ENCODE measurements at regions not wholly inside any gene's neighbourhood (a gene's known extent, or its start where the extent isn't known, plus 50 kb on each side); places are given as distances from the start of the nearest gene placed in this dataset.
"Not testable (repeated sequence)": the region's sequence is repeated elsewhere in the genome, so short reads cannot be mapped to it uniquely, and the experiment has no call there.

DNA sequence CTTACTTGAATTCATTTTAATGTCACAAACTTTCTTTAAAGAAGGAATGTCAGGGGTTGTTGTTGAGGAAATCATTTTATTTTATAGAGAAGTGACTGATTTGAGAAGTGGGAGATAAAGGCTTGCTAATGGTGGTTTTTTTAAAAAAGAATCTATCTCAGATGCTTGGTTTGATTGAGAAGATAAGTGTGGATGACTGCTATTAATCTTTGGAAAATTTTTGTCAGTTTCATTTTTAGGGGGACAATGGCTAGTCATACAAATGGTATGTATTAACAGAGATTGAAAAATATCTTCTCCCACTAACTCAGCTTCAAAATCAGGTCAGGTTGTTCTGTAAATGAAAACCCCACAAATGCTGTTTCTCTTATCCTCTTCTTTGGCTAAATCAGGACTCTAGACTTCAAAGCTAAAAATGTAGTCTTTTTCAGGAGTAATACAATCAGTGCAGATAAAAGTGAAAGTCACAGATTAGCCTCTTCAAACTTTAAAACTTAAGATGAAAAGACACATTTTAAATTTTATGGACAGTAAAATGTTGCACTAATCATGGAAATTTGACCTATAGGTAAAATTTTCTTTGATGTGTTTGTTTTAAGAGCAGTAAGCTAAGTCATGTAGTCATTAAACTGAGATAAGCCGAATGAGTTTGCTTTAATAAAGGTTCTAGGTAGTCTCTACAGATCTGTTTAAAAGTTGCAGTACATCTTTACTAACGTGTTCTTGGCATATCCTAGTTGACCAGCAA lies 674.2 kb upstream of the VRK2 start:
- DNase-seq, result no peak

- DNase-seq, result no peak
Observed at GRCh38 chr2:57373530-57373929, 673.1 kb upstream of the VRK2 start.

GRCh38 chr2:57376985-57377384 lies 669.6 kb upstream of the VRK2 start:
- no peak for DNase-seq

DNA sequence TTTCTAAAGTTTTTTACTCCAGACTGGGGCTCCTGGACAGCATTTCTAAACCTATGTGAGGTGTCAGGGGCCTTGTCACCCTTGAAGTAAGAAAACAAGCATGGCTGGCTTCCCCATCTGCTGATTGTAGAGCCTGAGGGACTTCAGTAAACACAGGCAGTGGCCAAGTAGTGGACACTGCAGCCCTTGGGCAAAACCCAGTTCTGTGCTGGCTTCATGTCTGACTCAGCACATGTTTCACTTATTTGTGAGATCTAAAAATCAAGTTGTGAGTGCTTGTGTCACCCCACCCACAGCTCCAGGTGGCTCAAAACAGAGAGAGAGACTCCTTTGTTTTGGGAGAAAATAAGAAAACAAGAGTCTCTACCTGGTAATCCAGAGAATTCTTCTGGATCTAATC lies 660.3 kb upstream of the VRK2 start:
- DNase-seq, result no peak

- no peak for DNase-seq
Observed at GRCh38 chr2:57396355-57397098, 650.1 kb upstream of the VRK2 start.

GRCh38 chr2:57397550-57398360 lies 648.9 kb upstream of the VRK2 start:
- DNase-seq, result no peak

GRCh38 chr2:57399057-57399456 lies 647.5 kb upstream of the VRK2 start:
- no peak for DNase-seq

DNA sequence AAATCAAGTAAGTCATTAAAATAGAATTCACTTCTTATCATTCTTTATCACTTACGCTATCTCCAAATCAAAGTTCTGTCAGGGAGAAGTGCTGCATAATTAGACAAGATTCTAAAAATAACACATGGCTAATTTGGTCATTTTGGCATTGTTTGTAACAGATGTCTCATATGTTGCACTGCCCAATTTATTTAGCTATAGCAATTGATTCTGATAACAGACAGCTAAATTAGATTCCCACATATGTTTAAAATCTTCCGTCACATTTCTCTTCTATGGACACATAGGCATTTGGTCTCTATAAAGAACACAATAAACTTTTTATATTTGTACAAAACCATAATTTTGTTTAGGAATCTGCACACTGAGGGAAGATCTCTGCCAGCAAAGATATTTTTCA lies 644.5 kb upstream of the VRK2 start:
- DNase-seq, result no peak

DNA sequence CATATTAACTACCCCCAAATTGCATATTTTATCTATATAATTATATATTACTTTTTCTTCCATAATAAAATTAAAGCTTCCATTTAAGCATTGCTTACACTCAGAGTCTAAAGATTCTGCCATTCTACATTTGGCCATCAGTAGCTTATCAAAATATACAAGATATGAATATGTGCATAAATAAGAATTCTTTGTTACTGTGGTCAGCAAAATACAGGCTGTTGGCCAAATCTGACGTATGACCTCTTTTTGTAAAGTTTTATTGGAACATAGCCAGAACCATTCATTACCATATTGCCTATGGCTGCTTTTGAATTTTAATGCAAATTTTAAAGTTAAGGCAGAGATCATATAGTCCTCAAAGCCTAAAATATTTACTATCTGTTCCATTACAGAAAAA lies 643.9 kb upstream of the VRK2 start:
- no peak for DNase-seq

DNA sequence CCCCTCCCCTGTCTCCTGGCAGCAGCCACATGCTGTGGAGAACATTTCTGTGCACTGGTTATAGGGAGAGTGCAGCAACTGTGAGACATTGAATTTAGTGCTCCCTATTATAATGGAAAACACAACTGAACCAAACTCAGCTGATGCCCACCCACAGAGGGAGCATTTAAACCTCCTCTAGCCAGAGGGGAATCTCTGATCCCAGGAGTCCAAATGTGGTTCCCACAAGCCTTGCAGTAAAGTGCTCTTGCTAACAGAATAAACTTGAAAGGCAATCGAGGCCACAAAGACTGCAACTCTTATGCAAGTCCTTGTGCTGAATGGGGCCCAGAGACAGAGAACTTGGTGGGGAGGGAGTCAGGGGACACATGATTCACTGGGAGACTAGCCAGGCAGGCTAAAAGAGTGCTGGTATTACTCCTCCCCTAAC lies 638.8 kb upstream of the VRK2 start:
- no peak for DNase-seq

- no peak for DNase-seq
Observed at GRCh38 chr2:57408587-57408986, 638.0 kb upstream of the VRK2 start.

DNA sequence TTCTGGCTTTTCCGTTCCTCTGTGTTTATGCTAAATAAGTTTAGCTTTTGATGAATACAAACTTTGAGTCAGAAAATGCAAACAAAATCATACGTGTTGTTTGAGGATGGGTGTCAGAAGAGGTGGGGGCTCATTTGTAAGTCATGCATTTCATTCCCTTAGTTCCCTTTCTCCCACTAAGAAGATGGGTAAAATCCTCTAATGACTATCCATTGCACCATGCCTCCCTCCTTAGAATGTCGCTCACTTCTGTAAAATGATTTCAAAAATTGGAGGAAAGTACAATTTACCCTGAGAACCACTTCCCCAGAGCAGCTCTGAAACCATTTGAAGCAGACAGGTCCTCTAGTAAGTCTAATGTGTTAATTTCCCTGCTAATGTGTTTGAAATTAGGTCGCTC lies 629.6 kb upstream of the VRK2 start:
- DNase-seq, result no peak

DNA sequence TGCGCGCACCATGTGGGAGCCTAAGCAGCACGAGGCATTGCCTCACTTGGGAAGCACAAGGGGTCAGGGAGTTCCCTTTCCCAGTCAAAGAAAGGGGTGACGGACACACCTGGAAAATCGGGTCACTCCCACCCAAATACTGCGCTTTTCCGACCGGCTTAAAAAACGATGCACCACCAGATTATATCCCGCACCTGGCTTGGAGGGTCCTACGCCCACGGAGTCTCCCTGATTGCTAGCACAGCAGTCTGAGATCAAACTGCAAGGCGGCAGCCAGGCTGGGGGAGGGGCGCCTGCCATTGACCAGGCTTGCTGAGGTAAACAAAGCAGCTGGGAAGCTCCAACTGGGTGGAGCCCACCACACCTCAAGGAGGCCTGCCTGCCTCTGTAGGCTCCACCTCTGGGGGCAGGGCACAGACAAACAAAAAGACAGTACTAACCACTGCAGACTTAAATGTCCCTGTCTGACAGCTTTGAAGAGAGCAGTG lies 627.7 kb upstream of the VRK2 start:
- not testable (repeated sequence) for DNase-seq

- no peak for DNase-seq
Observed at GRCh38 chr2:57429831-57430230, 616.8 kb upstream of the VRK2 start.

DNA sequence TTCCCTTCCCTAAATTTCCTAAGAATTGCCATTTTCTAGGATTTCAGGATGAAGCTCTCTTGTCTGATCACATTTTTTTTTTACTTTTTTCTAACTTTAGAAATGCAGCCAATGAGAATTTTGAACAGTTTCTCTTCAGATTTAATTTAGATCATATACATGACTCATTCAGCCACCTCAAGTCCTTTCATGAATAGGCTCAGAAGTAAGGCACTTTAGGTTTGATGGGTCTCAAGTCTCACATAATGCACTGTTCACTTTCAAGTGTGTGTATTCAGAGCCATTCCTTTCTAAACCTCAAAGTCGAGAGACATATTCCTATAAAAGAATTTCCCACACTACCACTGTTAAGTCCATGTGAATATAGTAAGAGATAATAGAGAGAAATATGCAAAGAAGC lies 614.1 kb upstream of the VRK2 start:
- DNase-seq, result no peak

- no peak for DNase-seq
Observed at GRCh38 chr2:57434441-57434840, 612.2 kb upstream of the VRK2 start.

- no peak for DNase-seq
Observed at GRCh38 chr2:57434972-57435371, 611.6 kb upstream of the VRK2 start.

- no peak for DNase-seq
Observed at GRCh38 chr2:57437077-57437476, 609.5 kb upstream of the VRK2 start.

- DNase-seq, result no peak
Observed at GRCh38 chr2:57440437-57440836, 606.2 kb upstream of the VRK2 start.

GRCh38 chr2:57443086-57443485 lies 603.5 kb upstream of the VRK2 start:
- DNase-seq, result no peak

DNA sequence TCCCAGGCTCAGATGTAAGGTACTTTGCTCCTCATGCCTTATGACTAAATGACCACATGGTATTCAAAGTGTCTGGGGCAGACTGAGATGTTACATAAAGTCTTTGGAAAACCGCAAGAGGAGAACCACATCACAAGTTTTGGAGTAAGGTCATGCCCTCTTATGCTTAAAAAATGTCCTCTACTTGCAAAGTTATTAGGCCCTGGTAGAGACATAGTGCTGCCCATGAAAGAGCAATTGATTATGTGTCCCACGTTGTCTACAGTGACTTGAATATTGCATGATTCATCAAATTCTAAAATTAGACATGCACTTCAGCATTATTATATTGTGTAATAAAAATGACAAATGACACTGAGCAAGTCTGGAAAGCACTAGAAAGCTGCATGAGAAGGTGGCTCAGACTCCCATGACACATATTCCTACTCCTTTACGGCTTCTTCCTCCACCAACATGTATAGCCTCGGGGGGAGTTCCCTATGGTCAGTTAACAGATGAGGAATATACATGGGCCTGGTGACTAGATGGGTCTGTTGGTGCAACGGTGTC lies 602.6 kb upstream of the VRK2 start:
- DNase-seq, result no peak

DNA sequence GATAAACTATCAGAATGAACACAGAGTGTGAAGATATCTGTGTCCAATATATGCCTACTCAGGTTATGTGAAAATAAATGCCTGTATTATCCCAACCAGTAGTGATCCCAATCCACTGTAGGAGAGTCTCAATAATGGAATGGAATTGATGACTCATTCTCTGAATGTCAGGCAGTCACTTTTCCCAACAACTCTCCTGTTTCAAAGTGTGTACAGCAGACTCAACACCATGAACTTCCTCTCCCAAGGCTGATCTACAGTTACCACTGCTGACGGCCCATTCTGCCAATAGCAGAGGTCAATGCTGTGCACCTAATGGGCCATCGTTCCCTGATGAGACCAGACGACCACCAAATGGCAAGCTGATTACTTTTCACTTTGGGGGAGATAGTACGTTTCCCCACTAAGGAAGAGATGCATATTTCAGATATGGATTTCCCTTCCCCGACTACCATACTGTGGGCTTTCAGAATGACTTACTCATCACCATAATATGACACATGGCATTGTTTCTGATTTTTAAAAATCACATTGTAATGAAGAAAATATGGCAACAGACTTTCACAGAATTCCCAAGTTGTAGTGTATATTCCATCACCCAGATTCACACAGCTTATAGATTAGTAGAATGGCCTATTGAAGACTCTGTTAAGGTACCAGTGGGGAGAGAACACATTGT lies 601.7 kb upstream of the VRK2 start:
- DNase-seq, result no peak

DNA sequence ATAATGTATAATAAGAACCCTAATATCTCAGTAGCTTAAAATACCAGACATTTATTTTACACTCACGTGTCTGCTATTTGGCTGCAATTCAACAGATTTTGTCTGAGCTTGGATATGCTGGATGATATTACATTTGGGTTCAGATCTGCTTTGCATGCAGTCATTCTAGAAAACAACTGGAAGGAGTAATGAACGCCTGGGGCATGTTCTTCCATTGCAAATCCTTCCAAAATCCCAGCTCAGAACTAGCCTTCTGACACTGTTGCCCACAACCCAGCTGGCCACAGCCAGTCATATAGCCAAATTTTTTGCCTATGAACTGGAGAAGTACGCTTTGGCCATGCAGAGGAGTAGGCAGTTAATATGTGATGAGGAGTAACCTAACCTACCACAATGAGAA lies 597.8 kb upstream of the VRK2 start:
- no peak for DNase-seq

Data from stimulated activated CD4-positive, alpha-beta T cell treated with anti-CD3 and anti-CD28 coated beads, Interleukin-4, amount 100 ng/mL, for 4 hours (primary cell).